ENCODE measurements at regions not wholly inside any gene's neighbourhood (a gene's known extent, or its start where the extent isn't known, plus 50 kb on each side); places are given as distances from the start of the nearest gene placed in this dataset.

DNA sequence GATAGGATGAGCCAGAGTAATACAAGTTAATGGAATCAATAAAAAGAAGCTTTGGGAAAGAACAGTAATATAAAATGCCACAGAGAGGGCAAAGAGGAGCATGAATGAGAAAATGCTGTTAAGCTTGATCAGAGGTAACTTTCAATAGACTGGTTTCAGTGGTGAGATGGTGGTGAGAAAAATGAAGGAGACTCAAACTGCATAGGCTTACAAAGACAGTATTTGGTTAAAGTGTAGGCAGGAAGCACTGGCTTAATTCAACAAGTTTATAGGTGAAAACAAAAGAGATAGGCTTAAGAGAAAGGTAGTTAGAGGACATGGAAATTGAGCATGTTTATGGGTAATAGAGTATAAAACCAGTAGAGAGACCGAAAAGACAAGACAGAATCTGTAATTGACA, 298.6 kb upstream of the ADAMTS5 start:
- DNase-seq: no peak

DNA sequence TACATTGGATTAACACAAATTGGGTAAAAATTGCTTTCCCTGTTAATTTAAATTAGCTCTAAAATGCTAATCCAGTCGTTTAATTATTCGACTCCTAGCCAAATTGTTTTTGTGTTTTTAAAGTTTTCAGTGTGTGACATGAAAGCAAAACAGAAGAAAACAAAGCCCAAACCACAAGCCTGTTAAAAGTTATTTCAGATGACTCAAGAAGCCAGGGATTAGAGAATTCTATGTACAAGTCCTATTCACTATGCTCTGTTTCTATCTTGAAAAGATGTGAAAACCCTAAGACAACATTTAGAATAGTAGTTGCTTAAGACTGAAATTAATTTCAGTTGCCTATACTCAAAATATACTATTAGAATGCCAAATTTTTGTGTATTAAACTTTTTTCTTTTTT, 294.8 kb upstream of the ADAMTS5 start:
- no peak for DNase-seq

DNA sequence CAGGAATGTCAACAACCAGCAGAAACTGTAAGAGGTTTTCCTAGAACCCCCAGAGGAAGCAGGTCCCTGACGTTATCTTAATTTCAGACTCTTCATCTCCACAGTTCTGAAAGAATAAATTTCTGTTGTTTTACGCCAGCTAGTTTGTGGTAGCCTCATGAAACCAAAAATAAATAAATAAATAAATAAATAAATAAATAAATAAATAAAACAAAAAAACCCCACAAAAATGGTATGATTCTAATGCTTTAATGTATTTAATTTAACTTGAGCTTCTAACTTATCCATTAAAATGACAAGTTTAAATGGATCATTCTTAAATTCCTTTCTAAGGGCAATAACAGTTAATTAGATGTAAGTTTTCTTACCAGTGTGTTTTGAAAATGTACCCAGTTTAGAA, 293.8 kb upstream of the ADAMTS5 start:
- no peak for DNase-seq

DNA sequence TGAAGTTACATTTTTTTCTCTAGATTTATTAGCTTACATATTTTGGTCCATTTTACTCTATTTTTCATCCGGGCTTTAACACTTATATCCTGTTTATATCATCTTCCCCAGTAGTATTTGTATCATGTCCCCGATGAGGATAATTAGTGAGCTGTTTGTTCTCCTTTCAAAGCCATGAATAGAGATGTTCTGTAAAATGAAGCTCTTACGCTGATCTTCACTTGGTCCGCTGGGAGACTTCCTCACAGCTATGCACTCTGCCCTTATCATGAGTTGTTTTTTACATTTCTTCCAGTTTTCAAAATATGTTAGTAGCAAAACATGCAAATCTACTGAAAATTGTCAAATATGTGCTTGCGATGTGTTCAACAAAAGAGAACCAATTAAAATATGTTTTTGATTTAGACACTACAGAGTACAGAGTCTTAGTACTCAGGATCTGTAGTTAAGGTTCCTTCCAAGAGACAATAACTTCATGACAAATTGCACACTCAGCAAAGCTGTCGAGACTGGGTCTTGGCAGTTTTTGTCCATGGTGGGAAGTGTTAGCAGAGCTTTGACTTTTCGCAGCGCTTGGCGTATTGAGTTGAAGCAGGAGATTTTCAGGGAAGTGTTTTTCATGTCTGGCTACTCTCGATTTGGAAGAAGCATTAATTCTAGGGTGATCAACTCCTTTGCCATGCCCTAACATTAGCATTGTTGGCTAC, 292.0 kb upstream of the ADAMTS5 start:
- no peak for DNase-seq

DNA sequence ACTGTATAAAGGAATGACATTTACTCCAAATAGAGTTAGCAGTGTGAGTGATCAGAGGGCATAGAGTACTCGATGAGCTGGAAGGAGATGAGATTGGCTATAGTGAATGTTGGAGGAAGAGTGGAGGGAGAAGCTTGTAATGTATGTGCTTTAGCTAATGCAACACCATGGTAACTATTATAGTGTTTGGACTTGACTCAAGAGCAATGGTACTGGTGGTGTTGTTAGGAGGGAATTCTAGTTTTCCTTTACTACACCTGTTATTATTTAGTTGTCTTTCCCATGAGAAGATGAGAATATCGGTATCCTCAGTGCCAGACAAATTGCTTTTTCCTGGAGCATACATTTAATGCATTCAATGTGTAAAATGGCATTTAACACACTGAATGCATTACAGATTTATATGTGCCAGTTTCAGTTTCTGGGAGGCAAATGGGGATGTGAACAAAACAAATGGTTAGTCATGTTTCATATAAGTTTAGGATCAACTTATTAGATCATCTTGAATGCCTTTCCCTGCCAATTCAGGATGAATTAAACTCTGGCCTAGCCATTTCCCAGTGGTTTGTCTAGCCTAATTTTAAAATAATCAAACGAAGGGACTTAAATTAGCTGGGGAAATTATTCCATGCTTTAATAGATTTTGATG, 291.1 kb upstream of the ADAMTS5 start:
- DNase-seq: no peak

DNA sequence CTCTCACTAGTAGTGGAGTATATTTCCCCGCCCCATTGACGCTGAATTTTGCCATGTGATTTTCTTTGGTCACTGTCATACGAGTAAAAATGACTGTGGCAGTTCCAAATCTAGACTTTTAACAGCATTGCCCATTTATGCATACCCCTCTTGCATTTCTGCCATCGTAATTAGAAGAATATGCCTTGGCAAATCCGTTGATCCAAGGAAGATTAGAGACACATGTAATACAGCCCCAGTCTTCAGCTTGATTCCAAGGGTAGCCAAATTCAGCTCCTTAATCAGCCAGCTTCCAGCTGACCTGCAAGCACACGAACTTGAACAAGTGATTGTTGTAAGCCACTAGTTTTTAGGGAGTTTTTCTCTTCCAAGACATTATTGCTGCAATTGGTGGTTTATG, 290.3 kb upstream of the ADAMTS5 start:
- DNase-seq: no peak

DNA sequence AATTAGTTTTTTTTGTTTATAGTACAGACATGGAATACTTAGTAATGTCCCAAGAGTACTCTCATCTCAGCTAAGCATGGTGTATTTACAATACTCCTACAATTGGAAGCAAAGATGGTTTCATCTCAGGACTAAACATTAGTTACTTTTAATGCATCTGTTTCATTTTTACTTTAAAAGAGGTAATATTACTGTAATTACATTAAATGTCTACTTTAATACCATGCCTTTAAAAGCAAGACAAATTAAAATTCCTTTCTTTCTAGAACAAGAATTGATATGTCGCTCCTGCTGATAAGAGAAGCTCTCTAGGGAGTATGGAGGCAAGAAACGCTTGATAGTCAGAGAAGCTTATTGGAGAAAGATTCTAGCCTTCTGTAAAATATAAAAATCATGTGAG, 284.9 kb upstream of the ADAMTS5 start:
- no peak for DNase-seq

DNA sequence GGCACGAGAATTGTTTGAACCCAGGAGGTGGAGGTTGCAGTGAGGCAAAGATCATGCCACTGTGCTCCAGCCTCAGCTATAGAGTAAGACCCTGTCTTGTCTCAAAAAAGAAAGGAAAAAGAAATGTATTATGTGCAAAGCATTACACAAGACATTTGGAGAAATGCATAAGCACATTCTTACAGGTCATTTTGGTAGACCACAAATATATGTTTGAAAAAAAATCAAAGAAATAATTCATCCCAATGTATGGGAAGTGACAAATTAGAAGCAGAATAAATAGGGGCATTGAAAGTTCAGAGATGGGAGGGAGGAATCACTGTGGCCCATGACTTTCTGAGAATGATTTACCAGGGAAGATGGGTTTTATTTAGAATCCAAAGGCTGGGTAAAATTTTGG, 283.5 kb upstream of the ADAMTS5 start:
- DNase-seq: no peak

DNA sequence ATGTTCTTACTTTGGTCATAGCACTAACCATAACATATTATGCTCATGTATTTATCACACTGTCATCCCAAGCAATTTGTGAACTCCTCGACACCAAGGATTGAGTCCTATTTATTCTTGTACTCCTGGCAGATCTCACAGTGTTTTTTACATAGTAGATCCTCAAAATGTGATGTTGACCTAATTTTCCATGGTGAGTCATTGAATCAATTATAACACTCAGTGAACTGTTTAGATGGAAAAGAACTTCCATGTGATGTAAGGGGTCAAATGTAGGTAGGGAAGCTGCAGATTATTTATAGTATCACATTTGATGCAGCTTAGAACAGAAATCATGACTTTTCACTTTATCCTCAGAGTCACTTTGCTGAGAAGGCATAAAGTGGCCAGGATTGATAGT, 281.9 kb upstream of the ADAMTS5 start:
- no peak for DNase-seq

DNA sequence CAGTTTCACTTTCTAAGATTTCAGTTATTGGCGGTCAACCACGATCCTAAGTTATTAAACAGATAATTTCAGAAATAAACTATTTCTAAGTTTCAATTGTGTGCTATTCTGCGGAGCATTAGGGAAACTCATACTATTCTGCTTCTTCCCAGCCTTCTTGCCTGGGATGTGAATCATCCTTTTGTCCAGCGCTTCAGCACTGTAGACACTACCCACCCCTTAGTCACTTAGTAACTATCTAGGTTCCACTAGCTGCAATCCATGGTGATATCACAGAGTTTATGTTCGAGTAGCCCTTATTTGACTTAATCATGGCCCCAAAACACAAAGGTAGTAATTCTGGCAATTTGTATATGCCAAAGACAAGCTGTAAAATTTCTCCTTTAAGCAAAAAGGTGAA, 279.9 kb upstream of the ADAMTS5 start:
- no peak for DNase-seq

DNA sequence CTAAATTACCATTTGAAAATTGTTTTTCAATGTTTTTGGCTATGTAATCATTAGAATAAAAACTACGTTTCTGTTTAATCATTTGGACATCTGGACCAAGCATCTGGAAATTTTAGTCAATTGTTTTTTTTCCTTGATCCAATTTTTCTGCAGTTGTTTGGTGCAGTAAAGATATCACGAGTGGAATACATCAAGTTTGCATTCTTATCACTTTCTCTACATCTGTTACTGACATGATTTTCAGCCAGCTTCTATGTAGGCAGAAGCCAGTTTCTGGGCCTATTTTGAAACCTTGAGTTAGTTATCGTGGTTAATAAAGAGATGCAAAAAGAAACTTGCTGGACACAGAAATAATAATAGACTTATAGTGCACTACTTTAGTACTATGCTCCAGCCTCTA, 277.9 kb upstream of the ADAMTS5 start:
- no peak for DNase-seq

DNA sequence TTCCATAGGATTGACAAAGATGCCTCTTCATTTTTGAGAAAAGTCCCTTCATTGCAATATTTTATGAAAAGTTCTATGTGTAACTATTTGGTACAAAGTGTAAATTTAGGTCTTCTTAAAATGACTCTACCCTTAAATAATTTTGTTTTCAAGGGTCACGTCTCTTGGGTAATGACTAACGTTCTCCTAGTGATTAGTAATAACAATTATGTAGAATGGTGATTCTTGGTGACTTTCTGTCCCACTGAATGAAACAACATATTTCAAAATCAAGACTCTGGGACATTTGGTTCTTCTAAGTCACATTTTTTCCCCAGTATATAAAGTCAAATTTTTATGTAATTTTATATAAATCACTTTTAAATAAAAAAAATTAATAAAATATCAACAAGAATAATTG, 277.5 kb upstream of the ADAMTS5 start:
- DNase-seq: no peak

DNA sequence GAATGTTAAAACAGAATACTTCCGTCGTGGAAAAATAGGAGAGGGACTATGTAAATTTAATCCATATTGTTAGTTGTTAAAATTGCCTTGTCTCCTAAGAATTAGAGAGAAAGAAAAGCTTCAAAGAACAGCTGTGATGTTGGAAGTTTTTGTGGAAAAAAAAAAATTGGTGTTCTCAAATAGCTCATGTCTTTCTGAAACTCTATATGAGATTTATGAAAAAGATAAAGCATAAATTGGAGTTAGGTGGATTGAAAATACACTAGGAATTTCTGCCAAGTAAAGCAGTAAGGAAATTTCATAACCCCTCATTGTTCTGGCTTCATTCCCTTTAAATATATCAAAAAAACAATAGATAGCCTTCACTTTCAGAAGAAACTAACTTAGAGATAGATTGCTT, 274.0 kb upstream of the ADAMTS5 start:
- DNase-seq: no peak

DNA sequence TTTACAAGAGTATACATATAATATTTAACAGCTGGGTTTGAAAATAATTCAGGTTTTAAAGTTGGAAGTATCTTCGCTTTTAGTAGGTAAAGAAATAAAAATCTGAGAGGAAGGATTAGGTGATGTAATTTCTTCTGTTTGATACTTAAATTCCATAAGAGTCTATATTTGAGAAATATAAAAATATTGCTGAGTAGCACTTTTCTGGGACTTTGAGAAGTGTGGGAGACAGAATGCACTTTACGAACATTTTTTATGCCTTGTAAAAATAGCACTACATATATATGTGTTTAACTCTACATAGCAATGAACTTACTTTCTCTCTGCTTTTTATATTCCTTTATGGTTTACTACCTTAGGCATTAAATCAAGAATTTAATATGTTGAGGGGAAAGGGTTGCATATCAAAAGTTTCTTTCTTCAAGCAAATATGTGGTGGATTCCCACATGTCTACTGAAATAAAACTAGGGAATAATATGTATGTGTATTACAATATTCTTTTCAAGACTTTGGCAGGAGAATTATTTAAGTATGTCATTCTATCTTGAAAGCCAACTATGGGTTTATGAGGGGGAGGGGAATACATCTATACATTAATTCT, 266.7 kb upstream of the ADAMTS5 start:
- DNase-seq: no peak

DNA sequence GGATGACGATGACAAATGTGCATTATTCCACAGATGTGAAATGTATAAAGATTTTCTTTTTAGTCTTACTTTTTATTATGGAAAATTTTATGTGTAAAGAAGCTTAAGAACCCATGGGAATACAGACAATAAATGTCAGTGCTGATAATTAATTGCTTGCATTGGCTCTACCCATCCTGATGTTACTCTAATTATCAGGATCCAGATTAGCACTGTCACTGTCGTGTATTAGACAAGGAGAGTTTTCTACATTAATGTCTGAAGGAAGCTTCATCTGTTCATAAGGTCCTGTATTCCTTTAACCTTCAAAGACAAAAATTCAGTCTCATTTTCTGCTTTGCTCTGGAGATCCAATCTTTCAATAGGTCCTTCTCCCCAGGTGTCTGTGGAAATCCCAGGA, 259.1 kb upstream of the ADAMTS5 start:
- DNase-seq: no peak

DNA sequence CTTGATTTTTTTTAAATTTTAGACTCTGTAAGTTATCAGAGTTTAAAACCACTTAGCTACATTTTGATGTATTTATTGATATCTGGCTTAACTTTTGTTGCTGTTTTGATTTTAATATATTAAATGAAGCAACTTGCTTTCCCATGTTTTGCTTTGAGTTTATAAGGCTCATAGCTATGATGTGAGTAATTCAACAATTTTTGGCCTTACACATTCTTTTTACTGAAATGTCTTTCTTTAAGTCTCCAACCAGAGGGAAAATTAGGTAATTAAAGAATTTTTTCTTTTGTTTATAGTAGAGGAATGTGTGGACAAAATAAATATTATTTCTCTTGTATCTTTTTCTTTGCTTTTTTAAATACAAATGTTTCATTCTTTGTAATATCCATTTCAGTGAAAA, 258.3 kb upstream of the ADAMTS5 start:
- no peak for DNase-seq

DNA sequence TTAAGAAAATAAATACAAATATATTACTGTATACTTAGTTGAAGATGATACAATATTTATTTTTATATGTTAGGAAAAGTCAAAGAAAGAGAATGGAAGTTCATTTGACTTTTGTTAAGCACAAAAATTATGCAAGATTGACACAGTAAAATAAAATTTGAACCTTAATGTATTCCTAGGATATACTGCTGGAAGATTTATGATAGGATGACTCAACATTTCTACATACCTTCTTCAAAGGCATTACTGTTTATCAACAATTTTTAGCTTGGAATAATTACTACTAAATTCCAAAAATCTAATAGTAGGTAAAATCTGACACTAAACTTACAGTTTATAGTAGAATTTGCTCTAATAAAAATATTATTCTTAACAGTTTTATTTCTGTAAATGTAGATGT, 257.3 kb upstream of the ADAMTS5 start:
- DNase-seq: no peak

DNA sequence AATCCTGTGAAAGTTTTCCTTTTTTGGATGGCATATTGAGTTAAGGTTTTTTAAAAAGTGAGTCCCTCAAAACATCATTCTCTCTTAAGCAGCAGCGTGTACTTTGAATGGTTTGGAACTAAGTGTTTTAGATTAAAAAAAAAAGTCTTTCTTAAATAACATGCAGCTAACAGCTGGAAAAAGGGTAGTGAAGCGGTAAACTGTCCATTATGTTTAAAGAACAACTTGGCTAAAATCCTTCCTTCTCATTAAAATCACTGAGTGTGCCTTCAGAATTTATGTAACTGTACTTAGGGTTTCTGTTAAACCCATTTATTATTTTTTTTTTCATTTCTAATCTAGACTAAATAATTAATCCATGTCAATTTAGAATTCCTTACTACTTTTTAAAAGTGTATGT, 254.2 kb upstream of the ADAMTS5 start:
- DNase-seq: no peak

DNA sequence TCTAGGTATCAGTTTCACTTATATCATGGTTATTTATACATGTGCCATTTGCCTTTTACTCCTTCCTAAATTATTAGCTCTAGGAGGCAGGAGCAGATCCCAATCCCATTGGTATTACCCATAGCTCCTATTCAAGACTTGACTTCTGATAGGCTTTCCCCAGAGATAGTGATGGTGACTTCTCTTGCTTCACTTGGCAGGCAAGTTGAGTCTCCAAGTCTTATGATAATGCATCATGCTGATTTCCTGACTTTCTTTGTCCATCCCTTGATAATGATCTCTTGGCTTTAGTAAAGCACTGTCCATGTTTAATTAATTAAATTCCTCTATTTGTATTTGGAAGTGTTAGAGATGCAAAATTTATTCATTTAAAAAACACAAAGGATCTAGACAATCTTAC, 253.5 kb upstream of the ADAMTS5 start:
- DNase-seq: no peak

DNA sequence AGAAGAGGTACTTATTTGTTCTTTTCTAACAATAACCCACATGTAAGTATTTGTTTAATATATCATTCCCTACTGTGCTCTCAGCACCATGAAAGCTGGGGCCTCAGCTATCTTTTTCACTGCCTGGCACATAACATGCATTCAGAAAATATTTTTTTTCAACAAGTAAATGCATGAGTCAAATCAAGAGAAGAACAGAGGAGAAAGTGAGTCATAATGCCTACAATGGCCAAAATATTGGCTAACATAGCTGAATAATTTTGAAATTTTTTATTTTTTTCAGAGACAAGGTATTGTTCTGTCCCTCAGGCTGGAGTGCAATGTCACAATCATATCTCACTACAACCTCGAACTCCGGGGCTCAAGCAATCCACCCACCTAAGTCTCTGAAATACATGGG, 252.2 kb upstream of the ADAMTS5 start:
- DNase-seq: no peak

DNA sequence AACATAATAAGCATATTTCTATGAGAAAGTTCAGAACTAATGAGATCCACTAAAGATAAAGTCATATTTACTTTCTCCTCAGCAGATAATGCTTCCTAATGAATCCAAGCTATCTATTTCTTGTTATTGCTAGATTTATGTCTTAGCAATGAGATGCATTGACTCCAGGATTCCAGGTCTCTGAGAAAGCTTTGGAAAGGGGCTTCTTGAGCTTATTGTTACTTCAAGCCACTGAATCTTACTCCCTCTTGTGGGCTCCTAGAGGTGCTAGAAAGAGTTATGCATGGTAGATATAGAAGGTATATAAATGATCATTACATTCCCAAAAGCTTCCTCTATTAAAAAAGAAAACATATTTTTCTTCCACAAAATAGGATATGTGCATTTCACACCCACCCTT, 246.4 kb upstream of the ADAMTS5 start:
- no peak for DNase-seq

DNA sequence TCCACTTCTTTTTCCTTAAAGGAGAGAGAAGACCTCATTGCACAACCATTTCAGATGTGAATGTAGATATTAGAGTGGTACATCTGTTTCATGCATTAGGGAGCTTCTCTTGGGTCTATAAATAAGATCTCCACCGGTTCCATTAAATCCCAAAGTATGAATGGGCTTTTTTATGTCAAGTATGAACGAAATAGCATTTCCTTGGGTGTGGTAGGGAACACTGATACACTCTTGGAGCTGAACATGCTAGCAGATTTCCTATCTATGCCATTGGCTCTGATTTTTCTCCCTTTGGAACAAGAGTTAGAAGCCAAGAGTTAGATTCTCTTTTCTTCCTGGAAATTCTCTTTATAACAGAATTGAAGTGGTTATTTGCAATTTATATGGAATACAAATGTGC, 245.6 kb upstream of the ADAMTS5 start:
- no peak for DNase-seq

DNA sequence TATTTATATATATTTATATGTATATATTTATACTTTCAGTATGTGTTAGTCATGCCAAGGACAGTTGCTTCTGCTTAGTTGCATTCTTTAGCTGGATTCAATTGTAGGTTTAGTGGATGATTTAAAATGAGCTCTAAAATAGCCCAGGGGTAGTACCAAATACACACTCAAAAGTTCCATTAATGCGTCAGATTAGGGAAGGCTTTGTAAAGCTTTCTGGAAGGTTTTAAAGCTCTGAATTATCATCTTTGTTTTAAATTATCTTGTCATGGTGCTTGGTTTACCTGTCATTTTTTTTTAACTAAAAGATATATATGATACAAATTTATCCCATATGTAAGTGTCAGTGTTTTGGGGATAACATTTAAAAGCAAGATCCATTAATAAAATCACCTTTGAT, 242.7 kb upstream of the ADAMTS5 start:
- no peak for DNase-seq

DNA sequence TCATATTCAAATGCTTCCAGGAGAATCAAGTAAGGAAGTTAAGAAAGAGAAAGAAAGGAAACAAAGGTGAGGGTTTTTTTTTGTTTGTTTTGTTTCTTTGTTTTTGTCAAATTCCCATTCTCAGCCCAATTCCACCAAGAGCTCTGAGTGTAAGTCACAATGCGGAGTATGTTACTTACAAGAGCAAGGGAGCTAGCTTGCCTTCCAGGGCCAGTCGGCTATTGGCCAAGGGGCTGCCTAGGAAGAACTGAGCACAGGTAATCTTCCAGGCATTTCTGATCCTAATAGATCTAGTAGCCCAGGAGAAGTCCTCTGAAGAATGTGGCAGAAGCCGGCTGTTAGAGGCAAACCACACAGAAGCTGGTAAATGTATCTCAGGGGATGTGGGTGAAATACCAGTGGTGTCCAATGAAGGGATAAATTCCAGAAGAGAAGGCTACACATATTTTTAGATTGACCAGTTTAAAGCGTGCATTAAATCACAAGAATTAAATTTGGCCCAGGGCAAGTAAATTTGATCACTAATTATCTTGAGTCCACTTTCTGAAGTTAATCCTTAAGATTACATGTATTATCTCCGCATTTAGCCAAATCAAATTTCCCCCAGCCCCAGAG, 239.6 kb upstream of the ADAMTS5 start:
- DNase-seq: no peak

All from inflammatory macrophage (primary cell).